ENCODE measurements at regions not wholly inside any gene's neighbourhood (a gene's known extent, or its start where the extent isn't known, plus 50 kb on each side); places are given as distances from the start of the nearest gene placed in this dataset.

- TF ChIP-seq CTCF (conservative IDR thresholded peaks at IDR 0.05): no peak
- no peak for TF ChIP-seq ZFX (IDR thresholded peaks at IDR 0.05)
These were observed 331.5 kb downstream of the LRIG3 start for GRCh38 chr12:58588770-58589169.

Measured in C4-2B (cell line).